NCI-H128 (cell line): ENCODE measurements at regions not wholly inside any gene's neighbourhood (a gene's known extent, or its start where the extent isn't known, plus 50 kb on each side); places are given as distances from the start of the nearest gene placed in this dataset.

Experiments
- DNase-seq: peaks from one replicate; lab custom pipeline; 2025; ENCODE audit not compliant: unreplicated experiment; lab: John Stamatoyannopoulos, UW

GRCh38 chr1:177490036-177490639 lies 319.4 kb downstream of the BRINP2 start:
- DNase-seq = no peak

DNA sequence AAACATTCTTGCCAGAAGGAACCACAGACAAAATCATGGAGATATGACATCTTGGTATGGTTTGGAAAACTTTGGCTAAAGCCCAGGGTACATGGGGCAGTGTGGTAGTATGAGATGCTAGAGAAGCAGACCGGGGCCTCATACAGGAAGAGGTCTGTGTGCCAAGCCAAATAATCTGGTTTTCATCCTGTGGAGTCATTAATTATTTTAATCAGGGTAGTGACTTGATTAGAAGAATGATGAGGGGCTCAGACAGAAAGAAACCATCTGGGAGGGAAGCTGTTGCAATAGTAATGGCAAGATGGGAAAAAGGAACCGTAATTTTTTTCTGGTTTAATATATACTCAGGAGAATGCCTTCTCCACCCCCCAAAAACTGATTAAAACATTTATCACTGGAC lies 318.0 kb downstream of the BRINP2 start:
- no peak for DNase-seq

- no peak for DNase-seq
These were observed 316.7 kb downstream of the BRINP2 start for GRCh38 chr1:177487481-177487880.

GRCh38 chr1:177480741-177481305 lies 310.1 kb downstream of the BRINP2 start:
- DNase-seq = no peak

GRCh38 chr1:177479600-177479999 lies 308.8 kb downstream of the BRINP2 start:
- DNase-seq = no peak

DNA sequence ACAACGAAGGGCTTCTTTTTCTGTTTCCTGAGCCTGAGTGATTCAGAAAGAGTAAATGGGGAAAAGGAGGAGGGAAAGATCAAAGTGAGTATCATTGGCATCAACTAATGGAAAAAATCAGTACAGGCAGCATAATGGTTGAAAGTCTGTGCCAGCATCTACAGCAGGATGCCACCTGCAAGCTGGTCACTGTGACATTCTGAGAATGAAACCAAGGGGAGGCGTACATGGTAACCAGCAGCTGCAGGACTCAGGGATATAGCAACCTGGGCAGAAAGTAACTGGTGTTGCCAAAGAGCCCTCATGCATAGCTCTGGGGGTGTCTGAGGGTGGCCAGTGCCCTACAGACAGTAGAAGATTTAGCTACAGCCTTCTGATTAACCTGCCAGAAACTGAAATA lies 305.9 kb downstream of the BRINP2 start:
- DNase-seq = no peak

- no peak for DNase-seq
These were observed 301.8 kb downstream of the BRINP2 start for GRCh38 chr1:177472567-177472966.

- no peak for DNase-seq
These were observed 300.5 kb downstream of the BRINP2 start for GRCh38 chr1:177471244-177471643.

DNA sequence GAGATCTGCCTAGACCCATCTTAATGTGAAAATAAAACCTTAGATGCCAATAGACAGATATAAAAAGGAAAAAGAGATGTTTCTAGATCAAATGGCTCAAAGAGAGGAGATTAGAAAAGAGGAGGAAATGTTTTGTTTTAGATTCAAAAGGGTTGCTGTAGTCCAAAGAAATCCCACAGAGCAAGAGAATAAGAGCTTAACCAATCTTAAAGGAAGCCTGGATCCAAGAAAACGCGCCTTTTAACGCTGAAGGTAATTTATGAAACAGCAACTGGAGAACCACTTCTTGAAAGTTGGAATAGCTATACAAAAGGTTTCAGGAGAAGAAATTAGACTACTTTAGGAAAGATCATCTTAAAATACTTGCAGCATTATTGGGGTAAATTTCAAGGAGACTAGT lies 298.8 kb downstream of the BRINP2 start:
- no peak for DNase-seq

DNA sequence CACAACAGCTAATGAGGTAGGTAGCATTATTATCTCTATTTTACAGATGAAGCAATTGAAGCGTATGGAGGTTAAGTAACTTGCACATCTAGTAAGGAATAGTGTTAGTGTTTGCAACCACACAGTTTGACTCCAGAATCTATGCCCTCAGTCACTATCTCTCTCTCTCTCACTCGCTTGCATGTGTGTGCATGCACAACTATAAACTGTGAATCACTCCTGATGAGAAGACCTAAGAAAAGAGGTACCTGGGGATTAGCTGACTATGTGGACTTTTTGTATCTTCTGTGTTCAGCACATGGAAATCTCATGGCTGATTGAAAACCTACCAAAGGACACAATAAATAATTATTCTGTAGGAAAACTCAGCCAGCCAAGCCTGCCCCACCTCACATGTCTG lies 295.5 kb downstream of the BRINP2 start:
- no peak for DNase-seq

DNA sequence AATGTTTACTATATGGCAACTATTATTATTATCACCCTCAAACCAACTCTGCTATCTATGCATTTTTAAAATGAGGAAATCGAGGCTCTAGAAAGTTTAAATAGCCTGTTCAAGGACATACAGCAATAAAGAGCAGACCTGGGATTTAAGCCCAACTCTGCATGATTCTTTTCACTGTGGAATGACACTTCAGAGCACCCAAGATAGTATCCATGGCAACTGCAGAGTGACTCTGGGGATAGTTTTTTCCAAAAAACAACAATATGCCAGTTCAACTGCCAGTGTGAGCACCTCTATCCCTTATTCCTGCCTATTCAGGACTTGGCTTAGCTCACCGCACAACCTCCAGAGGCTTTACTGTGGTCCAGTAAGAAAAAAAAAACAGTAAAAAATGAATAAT lies 293.9 kb downstream of the BRINP2 start:
- no peak for DNase-seq

DNA sequence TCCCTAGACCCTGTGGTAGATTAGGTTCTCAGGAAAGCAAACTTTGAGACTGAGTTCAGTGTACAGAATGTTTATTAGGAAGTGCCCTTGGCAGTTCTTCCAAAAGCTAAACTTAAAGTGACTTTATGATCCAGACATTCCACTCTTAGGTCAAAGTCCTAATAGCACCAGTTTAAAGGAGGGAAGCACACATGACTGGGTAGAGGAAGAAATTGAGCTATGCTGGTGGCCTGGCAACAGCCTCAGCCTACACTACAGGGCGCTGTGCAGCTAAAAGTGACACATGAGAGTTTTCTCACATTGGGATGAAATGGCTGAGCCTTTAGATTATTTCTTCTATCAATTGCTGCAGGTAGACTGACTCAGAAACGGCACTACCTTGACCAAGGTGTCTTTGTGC lies 280.4 kb downstream of the BRINP2 start:
- no peak for DNase-seq

DNA sequence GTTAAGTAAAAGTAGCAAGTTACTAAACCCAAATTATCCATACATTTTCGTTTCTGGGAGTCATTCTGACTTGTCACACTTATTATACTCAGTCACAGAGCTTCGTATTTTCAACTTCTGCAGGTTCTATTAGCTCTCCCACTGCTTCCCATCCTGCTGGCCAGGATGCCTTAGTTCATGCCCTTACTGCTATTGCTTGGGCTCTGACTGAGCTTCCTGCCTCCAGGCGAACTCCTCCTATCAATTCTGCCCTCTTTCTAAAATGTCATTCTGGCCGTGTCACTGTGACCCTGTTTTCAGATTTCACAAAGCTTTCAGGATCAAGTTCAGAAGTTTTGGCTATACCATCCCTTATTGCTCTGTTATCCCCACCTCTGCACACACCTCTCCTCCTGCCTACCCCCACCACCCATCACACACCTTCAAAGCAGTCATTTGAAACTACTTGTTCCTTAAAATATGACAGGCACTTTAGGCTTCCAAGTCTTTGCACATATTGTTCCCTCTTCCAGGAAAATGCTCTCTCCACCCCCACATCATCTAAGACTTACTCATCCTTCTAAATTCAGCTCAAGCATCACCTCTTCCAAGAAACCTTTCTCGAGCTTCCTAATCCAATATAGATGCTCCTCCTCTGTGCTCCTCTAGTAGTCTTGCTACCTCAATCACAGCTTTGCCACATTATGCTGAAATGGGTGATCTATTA lies 278.0 kb downstream of the BRINP2 start:
- DNase-seq = no peak

- no peak for DNase-seq
These were observed 277.4 kb downstream of the BRINP2 start for GRCh38 chr1:177448036-177448615.

- no peak for DNase-seq
These were observed 274.4 kb downstream of the BRINP2 start for GRCh38 chr1:177444997-177445746.

DNA sequence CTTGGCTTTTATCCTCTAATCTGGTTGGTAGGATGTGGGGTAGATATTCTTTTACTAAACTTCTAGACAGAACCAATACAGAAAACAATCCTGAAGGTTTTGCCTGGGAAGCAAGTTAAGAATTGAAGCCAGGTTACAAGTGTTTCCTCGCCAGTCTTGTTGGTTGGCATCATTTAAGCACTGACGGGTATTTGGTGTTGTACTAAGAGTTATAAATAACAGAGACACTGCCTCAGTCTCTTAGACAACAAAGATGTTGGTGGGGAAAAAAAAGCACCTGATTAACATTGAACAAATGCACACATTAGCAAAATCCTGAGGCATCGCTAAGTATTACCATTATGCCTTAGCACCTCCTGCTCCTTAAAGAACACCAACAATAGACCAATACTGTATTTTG lies 272.2 kb downstream of the BRINP2 start:
- DNase-seq = no peak

- DNase-seq = no peak
These were observed 271.8 kb downstream of the BRINP2 start for GRCh38 chr1:177442584-177442983.

DNA sequence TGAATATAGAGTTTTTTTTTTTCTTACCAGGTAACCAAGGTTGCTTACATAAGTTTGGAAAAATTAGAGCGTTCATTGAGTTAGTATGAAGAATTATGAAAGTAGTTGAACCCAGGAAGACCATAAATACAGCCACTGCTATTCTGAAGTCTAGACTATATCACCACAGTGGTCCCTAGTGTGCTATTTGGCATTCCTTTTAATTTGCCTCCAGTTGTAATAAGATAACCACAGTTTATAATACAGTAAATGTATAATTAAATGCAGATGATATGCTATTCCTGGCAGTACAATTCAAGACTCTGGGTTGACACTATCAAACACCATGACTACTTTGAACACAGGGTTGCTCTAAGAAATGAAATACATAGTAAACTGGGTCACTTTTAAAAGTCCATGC lies 270.5 kb downstream of the BRINP2 start:
- DNase-seq = no peak

DNA sequence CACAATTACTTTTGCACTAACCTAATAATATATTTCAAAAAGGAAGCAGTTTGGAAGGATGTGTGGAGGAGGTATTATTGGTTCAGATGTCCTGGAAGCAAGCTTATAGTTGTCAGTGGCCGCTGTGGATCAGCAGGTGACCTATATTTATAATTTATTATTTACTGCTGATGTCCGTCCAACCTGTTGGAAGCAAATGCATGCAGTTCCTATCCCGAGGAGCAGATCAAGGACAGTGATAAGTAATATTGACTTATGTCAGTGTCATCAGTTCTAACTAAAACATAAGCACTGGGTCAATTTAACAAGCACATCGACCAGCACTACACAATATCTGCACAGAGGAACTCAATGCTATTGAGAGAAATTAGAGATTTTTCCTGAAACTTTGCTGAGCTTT lies 270.1 kb downstream of the BRINP2 start:
- no peak for DNase-seq

DNA sequence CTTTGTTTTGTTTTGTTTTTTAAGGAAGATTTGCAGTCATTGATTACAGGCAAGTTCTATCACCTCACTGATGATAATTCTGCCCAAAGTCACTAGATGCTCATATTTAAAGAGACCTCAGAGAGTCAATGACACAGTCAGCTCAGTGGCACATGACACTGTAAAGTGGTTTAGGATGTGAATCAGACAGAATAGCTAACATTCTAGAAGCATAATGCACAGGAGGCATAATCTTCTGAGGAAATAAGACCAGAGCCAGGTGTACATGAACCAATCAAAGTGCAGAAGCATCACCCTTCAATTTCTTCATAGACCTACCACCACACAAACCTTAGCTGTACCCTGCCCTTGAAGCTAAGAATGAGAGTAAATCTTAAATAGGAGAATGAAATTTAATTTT lies 268.5 kb downstream of the BRINP2 start:
- no peak for DNase-seq

- DNase-seq = no peak
These were observed 264.6 kb downstream of the BRINP2 start for GRCh38 chr1:177435364-177435763.

GRCh38 chr1:177432897-177433296 lies 262.1 kb downstream of the BRINP2 start:
- DNase-seq = no peak
